CD4-positive, alpha-beta T cell treated with Interleukin-6 for 4 hours (primary cell): ENCODE measurements at regions not wholly inside any gene's neighbourhood (a gene's known extent, or its start where the extent isn't known, plus 50 kb on each side); places are given as distances from the start of the nearest gene placed in this dataset.
"Not testable (repeated sequence)": the region's sequence is repeated elsewhere in the genome, so short reads cannot be mapped to it uniquely, and the experiment has no call there.

Experiments
- DNase-seq: peaks from one replicate; pipeline ENCODE4 v3.0.0-alpha.2; 2020; ENCODE audit warnings: mixed read lengths

GRCh38 chr7:131664570-131664969, 108.1 kb upstream of the PODXL start:
- no peak for DNase-seq

GRCh38 chr7:131662301-131662873, 106.0 kb upstream of the PODXL start:
- not testable (repeated sequence) for DNase-seq

- no peak for DNase-seq
Observed at GRCh38 chr7:131657881-131658280, 101.5 kb upstream of the PODXL start.

DNA sequence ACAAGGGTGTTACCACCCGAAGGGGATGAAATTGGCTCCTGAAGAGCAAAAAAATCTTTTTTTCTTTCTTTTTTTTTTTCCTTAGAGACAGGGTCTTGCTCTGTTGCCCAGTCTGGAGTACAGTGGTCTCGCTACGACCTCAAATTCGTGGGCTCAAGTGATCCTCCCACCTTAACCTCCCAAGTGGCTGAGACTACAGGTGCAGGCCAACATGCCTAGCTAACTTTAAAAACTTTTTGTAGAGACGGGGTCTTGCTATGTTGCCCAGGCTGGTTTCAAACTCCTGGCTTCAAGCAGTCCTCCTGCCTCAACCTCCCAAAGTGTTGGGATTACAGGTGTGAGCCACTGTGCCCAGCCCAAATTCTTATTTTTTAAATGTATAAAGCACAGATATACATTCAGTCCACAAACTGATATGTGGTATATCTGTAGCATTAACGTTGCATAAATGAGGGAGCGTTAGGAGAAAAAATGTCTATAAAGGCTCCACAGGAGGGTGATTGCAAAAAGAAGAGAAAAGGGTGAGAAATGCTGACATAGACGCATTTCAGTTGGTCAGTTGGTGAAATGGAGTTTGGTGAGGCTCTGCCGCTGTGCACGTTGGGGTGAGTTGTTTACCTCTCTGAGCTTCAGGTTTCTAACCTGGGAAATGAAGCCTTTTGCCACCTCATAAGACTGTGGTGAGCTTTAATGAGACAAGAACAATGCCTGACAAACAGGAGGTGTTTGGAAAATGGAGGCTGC, 100.7 kb upstream of the PODXL start:
- DNase-seq: no peak

- no peak for DNase-seq
Observed at GRCh38 chr7:131655866-131656265, 99.4 kb upstream of the PODXL start.

- no peak for DNase-seq
Observed at GRCh38 chr7:131655447-131655846, 99.0 kb upstream of the PODXL start.

DNA sequence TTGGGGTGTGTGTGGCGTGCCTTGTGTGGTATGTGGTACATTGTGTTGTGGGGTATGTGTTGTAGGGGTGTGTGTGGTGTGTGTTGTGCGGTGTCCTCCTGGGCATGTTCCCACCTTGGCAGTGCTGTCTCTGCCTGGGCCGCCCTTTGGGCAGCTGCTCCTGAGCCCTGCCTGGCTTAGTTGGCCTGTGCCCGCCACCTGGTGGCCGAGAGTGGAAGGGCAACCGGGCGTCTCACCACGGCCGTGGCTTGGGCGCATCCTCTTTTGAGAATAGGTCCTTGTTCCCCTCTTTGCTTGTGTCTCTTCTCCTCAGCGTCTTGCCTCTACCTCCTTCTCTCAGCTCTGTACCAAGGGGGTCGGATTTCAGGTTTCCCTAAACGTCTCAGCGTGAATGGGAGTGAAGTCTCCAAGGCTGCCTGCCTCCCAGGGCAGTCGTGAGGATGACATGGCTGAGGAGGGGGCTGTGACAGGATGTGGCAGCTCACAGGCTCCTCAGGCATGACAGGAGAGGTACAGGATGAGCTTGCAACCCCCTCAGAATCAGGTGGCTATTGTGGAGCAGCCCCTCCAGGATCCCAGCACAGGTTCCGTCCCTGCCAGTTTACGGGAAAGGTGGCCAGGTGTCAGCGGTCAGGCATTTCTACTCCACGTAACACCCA, 98.4 kb upstream of the PODXL start:
- peak; percentile 79 for DNase-seq

DNA sequence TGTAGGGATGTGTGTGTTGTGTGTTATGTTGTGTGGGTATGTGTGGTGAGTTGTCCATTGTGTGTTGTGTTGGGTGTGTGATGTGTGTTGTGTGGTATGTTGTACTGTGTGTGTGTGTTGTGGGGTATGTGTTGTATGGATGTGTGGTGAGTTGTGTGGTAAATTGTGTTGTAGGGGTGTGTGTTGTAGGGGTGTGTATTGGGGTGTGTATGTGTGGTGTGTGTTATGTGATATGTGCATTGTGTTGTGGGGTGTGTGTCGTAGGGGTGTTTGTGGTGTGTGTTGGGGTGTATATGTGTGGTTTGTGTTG, 97.8 kb upstream of the PODXL start:
- DNase-seq: no peak

GRCh38 chr7:131653418-131654248, 97.2 kb upstream of the PODXL start:
- no peak for DNase-seq

DNA sequence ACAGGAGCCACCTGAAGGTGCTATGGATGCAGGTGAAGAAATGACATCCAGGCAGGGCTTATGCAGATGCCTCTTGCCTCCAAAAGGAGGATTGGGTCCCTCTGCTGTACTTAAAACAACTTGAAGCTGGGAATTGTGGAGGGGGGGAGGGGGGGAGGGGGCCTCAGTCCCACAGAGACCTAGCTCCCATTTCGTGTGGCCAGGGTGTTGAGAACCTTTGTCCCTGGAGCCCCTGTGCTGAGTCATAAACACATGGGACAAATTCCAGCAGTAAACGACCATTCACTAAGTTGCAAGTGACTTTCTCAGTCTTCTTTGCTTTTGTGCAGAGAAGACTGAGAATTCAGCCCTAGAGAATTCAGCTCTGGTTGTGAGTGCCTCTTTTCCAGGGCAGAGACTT, 96.5 kb upstream of the PODXL start:
- no peak for DNase-seq

DNA sequence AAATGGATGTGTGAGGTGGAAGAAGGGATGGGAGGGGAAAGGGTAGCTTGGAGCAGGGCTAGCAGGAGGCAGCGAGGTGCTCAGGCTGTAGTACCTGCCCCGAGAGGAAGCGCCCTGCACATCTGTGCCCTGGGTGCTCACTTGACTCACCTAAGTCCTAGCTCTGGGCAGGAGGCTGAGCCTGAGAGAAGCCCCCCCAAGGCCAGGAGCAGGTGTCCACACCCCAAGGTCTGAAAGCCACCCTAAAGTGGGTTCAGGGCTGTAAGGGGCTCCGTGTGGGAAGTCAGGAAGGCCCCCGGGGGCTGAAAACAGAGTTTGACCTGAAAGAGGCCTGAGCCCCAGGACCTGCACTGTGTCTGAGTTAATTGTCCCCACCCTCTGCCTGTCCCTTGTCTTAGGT, 95.8 kb upstream of the PODXL start:
- no peak for DNase-seq

DNA sequence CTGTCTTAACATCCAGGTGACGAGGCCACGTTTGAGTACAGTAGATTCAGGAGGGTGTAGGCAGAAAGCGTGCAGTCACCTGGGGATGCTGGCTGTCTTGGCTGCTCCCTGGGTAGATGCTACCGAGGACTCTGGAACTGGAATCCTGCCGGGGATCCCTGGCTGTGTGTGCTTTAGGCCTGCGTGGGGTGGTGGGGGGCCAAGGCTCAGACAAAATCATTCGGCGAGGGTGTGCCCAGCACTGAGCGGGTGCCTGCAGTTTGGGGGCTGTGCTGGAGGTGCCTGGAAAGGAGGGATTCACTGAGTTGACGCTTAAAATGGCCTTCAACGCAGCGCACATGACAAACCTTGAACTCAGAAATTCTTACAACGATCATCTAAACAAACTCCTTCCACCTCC, 93.5 kb upstream of the PODXL start:
- no peak for DNase-seq

- no peak for DNase-seq
Observed at GRCh38 chr7:131649003-131649541, 92.6 kb upstream of the PODXL start.

GRCh38 chr7:131648491-131648890, 92.1 kb upstream of the PODXL start:
- no peak for DNase-seq

DNA sequence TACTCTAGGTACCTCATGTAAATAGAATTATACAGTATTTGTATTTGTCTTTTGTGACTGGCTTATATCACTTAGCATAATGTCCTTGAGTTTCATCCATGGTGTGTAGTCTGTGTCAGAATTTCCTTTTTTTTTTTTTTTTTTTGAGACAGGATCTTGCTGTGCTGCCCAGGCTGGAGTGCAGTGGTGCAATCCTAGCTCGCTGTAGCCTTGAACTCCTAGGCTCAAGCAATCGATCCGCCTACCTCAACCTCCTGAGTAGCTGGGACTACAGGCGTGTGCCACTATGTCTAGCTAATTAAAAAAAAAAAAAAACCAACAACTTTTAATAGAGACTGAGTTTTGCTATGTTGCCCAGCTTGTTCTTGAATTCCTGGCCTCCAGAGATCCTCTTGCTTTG, 89.8 kb upstream of the PODXL start:
- DNase-seq: no peak

DNA sequence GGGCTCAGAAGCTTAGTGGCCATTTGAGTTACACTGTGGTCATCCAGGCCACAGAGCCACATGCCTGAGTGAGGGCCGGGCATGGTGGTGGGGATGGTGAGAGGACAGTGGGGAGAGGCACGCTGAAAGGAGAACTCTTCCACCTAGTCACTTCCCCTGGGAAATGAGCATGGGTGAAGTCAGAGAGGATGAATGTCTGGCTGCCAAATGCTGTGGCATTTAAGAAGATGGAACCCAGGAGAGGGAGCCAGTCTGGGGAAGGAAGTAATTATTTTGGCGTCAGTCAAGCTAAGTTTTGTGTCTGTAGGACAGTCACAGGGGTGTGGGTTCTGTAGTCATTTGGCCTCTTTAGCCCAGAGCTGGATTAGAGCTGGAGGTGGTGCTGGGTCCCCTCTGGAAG, 86.0 kb upstream of the PODXL start:
- no peak for DNase-seq

GRCh38 chr7:131640686-131641085, 84.3 kb upstream of the PODXL start:
- no peak for DNase-seq

GRCh38 chr7:131638641-131639430, 82.4 kb upstream of the PODXL start:
- DNase-seq: no peak

GRCh38 chr7:131637859-131638258, 81.4 kb upstream of the PODXL start:
- no peak for DNase-seq

GRCh38 chr7:131636092-131636491, 79.7 kb upstream of the PODXL start:
- no peak for DNase-seq

DNA sequence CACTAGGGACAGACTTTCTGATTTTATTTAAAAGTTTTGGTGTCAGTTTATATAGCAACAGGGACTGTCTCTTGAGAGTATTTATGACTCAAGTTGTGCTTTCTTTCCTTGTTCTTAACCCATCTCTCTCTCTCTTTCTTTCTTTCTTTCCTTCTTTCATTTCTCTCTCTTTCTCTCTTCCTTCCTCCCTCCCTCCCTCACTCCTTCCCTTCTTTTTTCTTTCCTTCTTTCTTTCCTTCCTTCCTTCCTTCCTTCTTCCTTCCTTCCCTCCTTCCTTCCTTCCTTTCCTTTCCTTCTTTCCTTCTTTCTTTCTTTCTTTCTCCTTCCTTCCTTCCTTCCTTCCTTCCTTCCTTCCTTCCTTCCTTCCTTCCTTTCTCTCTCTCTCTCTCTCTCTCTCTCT, 77.8 kb upstream of the PODXL start:
- DNase-seq: not testable (repeated sequence)

DNA sequence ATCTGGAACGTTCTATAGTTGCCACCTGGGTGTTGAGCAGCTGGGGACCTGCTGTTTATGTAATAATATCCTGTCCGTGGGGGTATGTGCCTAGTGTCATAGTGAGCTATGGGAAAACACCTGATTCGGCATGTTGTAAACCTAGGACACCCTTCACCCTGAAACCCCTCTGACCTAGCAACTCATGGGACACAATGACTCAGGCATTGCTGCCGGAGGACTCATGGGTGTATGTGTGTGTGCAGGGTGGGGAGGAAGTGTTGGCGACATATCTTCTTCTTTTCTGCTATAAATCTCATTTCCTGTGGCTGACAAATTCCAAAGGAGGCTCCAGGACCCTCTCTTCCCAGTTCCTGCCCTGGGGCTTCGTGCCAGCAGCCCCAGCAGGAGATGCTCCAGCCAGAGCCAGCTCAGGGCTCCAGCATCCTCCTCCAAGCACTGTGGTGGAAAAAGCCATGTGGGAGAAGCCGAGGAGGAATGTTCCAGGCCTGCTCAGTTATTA, 77.0 kb upstream of the PODXL start:
- no peak for DNase-seq
